ENCODE measurements at regions not wholly inside any gene's neighbourhood (a gene's known extent, or its start where the extent isn't known, plus 50 kb on each side); places are given as distances from the start of the nearest gene placed in this dataset.

DNA sequence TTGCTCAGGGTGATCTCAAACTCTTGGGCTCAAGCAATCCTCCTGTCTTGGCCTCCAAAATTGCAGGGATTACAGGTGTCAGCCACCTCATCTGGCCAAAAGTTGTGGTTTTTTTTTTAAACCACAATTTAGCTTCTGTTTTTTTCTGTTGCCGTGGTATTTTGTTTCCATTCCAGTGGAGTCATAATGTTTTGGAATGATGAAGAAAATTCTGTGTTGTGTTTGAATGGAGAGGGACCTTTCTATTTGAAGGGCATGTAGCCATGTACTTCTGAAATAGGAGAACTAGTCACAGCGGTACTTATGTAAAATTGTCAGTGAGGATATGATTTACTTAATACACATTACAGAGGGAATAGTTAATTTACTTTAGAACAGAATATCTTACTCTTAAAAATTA is 201.3 kb downstream of the ARL4A start:
- TF ChIP-seq, protein P1, sequence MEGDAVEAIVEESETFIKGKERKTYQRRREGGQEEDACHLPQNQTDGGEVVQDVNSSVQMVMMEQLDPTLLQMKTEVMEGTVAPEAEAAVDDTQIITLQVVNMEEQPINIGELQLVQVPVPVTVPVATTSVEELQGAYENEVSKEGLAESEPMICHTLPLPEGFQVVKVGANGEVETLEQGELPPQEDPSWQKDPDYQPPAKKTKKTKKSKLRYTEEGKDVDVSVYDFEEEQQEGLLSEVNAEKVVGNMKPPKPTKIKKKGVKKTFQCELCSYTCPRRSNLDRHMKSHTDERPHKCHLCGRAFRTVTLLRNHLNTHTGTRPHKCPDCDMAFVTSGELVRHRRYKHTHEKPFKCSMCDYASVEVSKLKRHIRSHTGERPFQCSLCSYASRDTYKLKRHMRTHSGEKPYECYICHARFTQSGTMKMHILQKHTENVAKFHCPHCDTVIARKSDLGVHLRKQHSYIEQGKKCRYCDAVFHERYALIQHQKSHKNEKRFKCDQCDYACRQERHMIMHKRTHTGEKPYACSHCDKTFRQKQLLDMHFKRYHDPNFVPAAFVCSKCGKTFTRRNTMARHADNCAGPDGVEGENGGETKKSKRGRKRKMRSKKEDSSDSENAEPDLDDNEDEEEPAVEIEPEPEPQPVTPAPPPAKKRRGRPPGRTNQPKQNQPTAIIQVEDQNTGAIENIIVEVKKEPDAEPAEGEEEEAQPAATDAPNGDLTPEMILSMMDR (IDR thresholded peaks at IDR 0.05; ENCODE audit: low read length), result no peak
- TF ChIP-seq EZH2phosphoT487 (IDR thresholded peaks at IDR 0.05; ENCODE audit: low read length) (no peak), EZH2 (optimal IDR thresholded peaks at IDR 0.05; ENCODE audit: low read depth, low read length) (no peak)
